ENCODE measurements at regions not wholly inside any gene's neighbourhood (a gene's known extent, or its start where the extent isn't known, plus 50 kb on each side); places are given as distances from the start of the nearest gene placed in this dataset.

- peaks cover 27% of the 10 kb centered on the region for H3K27me3 Mint-ChIP-seq (ENCODE audit: low read depth)
- H3K27ac Mint-ChIP-seq, result no peak overlapping the region
- no peaks in the 10 kb centered on the region for H3K9me3 Mint-ChIP-seq
- TF ChIP-seq, protein P1, sequence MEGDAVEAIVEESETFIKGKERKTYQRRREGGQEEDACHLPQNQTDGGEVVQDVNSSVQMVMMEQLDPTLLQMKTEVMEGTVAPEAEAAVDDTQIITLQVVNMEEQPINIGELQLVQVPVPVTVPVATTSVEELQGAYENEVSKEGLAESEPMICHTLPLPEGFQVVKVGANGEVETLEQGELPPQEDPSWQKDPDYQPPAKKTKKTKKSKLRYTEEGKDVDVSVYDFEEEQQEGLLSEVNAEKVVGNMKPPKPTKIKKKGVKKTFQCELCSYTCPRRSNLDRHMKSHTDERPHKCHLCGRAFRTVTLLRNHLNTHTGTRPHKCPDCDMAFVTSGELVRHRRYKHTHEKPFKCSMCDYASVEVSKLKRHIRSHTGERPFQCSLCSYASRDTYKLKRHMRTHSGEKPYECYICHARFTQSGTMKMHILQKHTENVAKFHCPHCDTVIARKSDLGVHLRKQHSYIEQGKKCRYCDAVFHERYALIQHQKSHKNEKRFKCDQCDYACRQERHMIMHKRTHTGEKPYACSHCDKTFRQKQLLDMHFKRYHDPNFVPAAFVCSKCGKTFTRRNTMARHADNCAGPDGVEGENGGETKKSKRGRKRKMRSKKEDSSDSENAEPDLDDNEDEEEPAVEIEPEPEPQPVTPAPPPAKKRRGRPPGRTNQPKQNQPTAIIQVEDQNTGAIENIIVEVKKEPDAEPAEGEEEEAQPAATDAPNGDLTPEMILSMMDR (IDR thresholded peaks at IDR 0.05; ENCODE audit: unreplicated experiment), result no peak
- H3K36me3 Mint-ChIP-seq, result no peaks in the 10 kb centered on the region
- H3K4me3 Mint-ChIP-seq, result no peak overlapping the region
- H3K4me1 Mint-ChIP-seq, result no peaks in the 10 kb centered on the region
- DNase-seq (ENCODE audit: low spot score in 2 of 2, unreplicated experiment in 2 of 2), result no peak
Observed at GRCh38 chr2:2706306-2706705, 375.2 kb upstream of the MYT1L start.

GRCh38 chr2:2705871-2706270 lies 374.8 kb upstream of the MYT1L start:
- DNase-seq (ENCODE audit: low spot score in 2 of 2, unreplicated experiment in 2 of 2), result no peak
- TF ChIP-seq, protein P1 (IDR thresholded peaks at IDR 0.05; ENCODE audit: unreplicated experiment), result no peak
- Mint-ChIP-seq H3K4me1 (no peaks in the 10 kb centered on the region), H3K9me3 (no peaks in the 10 kb centered on the region), H3K27me3 (ENCODE audit: low read depth) (peaks cover 24% of the 10 kb centered on the region), H3K4me3 (no peak overlapping the region), H3K36me3 (no peaks in the 10 kb centered on the region), H3K27ac (no peak overlapping the region)

GRCh38 chr2:2704428-2705090 lies 373.5 kb upstream of the MYT1L start:
- Mint-ChIP-seq H3K27me3 (ENCODE audit: low read depth) (peaks cover 22% of the 10 kb centered on the region), H3K9me3 (no peaks in the 10 kb centered on the region), H3K4me1 (no peaks in the 10 kb centered on the region), H3K36me3 (no peaks in the 10 kb centered on the region), H3K27ac (no peak overlapping the region), H3K4me3 (no peak overlapping the region)
- TF ChIP-seq, protein P1 (IDR thresholded peaks at IDR 0.05; ENCODE audit: unreplicated experiment), result no peak
- DNase-seq (ENCODE audit: low spot score in 2 of 2, unreplicated experiment in 2 of 2), result no peak

GRCh38 chr2:2703762-2704427 lies 372.8 kb upstream of the MYT1L start:
- Mint-ChIP-seq H3K27me3 (ENCODE audit: low read depth) (peaks cover 22% of the 10 kb centered on the region), H3K36me3 (no peaks in the 10 kb centered on the region), H3K4me1 (no peaks in the 10 kb centered on the region), H3K9me3 (no peaks in the 10 kb centered on the region), H3K27ac (no peak overlapping the region), H3K4me3 (no peak overlapping the region)
- TF ChIP-seq, protein P1 (IDR thresholded peaks at IDR 0.05; ENCODE audit: unreplicated experiment), result no peak
- DNase-seq (ENCODE audit: low spot score in 2 of 2, unreplicated experiment in 2 of 2), result no peak

GRCh38 chr2:2703172-2703571 lies 372.1 kb upstream of the MYT1L start:
- H3K9me3 Mint-ChIP-seq, result no peaks in the 10 kb centered on the region
- no peaks in the 10 kb centered on the region for H3K36me3 Mint-ChIP-seq
- no peak overlapping the region for H3K4me3 Mint-ChIP-seq
- H3K4me1 Mint-ChIP-seq, result no peaks in the 10 kb centered on the region
- no peak overlapping the region for H3K27ac Mint-ChIP-seq
- peaks cover 22% of the 10 kb centered on the region for H3K27me3 Mint-ChIP-seq (ENCODE audit: low read depth)
- DNase-seq (ENCODE audit: low spot score in 2 of 2, unreplicated experiment in 2 of 2), result no peak
- TF ChIP-seq, protein P1 (IDR thresholded peaks at IDR 0.05; ENCODE audit: unreplicated experiment), result no peak

Measured in mesothelial cell of epicardium (in vitro differentiated cells).